ENCODE measurements at regions not wholly inside any gene's neighbourhood (a gene's known extent, or its start where the extent isn't known, plus 50 kb on each side); places are given as distances from the start of the nearest gene placed in this dataset.
"Not testable (repeated sequence)": the region's sequence is repeated elsewhere in the genome, so short reads cannot be mapped to it uniquely, and the experiment has no call there.

- not testable (repeated sequence) for H3K36me3 ChIP-seq, H3K27me3 ChIP-seq, H3K9me3 ChIP-seq, DNase-seq, H3K4me3 ChIP-seq
These were observed 164.5 kb downstream of the RPLP1 start for GRCh38 chr15:69617144-69617543.

GRCh38 chr15:69623392-69624154 lies 171.0 kb downstream of the RPLP1 start:
- Histone ChIP-seq H3K4me3 (no peak overlapping the region), H3K9me3 (0 out of 2 replicates have a peak, but pooled peaks cover 2% of the 10 kb centered on the region), H3K27me3 (peaks cover 3% of the 10 kb centered on the region; the same call in 1 of the 2 replicates), H3K36me3 (no peaks in the 10 kb centered on the region)
- DNase-seq: no peak

GRCh38 chr15:69624155-69624520 lies 171.5 kb downstream of the RPLP1 start:
- no peaks in the 10 kb centered on the region for H3K9me3 ChIP-seq
- H3K4me3 ChIP-seq: no peak overlapping the region
- no peaks in the 10 kb centered on the region for H3K36me3 ChIP-seq
- no peak for DNase-seq
- peaks cover 1% of the 10 kb centered on the region; the same call in 1 of the 2 replicates for H3K27me3 ChIP-seq

GRCh38 chr15:69624816-69625215 lies 172.2 kb downstream of the RPLP1 start:
- Histone ChIP-seq H3K27me3 (no peaks in the 10 kb centered on the region), H3K36me3 (no peaks in the 10 kb centered on the region), H3K9me3 (no peaks in the 10 kb centered on the region), H3K4me3 (no peak overlapping the region)
- no peak for DNase-seq

GRCh38 chr15:69625328-69625727 lies 172.7 kb downstream of the RPLP1 start:
- DNase-seq: no peak
- Histone ChIP-seq H3K27me3 (no peaks in the 10 kb centered on the region), H3K4me3 (no peak overlapping the region), H3K9me3 (no peaks in the 10 kb centered on the region), H3K36me3 (no peaks in the 10 kb centered on the region)

- H3K36me3 ChIP-seq: no peaks in the 10 kb centered on the region
- H3K27me3 ChIP-seq: no peaks in the 10 kb centered on the region
- no peak for DNase-seq
- H3K4me3 ChIP-seq: no peak overlapping the region
- H3K9me3 ChIP-seq: no peaks in the 10 kb centered on the region
These were observed 173.8 kb downstream of the RPLP1 start for GRCh38 chr15:69626095-69627066.

- no peak for DNase-seq
- H3K9me3 ChIP-seq: no peaks in the 10 kb centered on the region
- no peak overlapping the region for H3K4me3 ChIP-seq
- no peaks in the 10 kb centered on the region for H3K36me3 ChIP-seq
- H3K27me3 ChIP-seq: peaks cover 11% of the 10 kb centered on the region; the same call in 1 of the 2 replicates
These were observed 175.0 kb downstream of the RPLP1 start for GRCh38 chr15:69627548-69628158.

GRCh38 chr15:69628256-69629093 lies 175.9 kb downstream of the RPLP1 start:
- no peak for DNase-seq
- peaks cover 17% of the 10 kb centered on the region for H3K27me3 ChIP-seq
- no peaks in the 10 kb centered on the region for H3K36me3 ChIP-seq
- H3K9me3 ChIP-seq: peaks cover 3% of the 10 kb centered on the region
- H3K4me3 ChIP-seq: no peak overlapping the region

GRCh38 chr15:69629631-69630161 lies 177.1 kb downstream of the RPLP1 start:
- no peaks in the 10 kb centered on the region for H3K36me3 ChIP-seq
- H3K9me3 ChIP-seq: peaks cover 10% of the 10 kb centered on the region
- no peak for DNase-seq
- H3K4me3 ChIP-seq: no peak overlapping the region
- H3K27me3 ChIP-seq: peaks cover 25% of the 10 kb centered on the region

- DNase-seq: no peak
- Histone ChIP-seq H3K27me3 (peaks cover 25% of the 10 kb centered on the region), H3K9me3 (peaks cover 10% of the 10 kb centered on the region), H3K4me3 (no peak overlapping the region), H3K36me3 (no peaks in the 10 kb centered on the region)
These were observed 178.4 kb downstream of the RPLP1 start for GRCh38 chr15:69631005-69631404.

GRCh38 chr15:69631978-69632377 lies 179.4 kb downstream of the RPLP1 start:
- no peak for DNase-seq
- Histone ChIP-seq H3K9me3 (peaks cover 10% of the 10 kb centered on the region), H3K36me3 (no peaks in the 10 kb centered on the region), H3K27me3 (peaks cover 25% of the 10 kb centered on the region), H3K4me3 (no peak overlapping the region)

GRCh38 chr15:69634860-69635259 lies 182.2 kb downstream of the RPLP1 start:
- H3K36me3 ChIP-seq: no peaks in the 10 kb centered on the region
- DNase-seq: no peak
- peaks cover 25% of the 10 kb centered on the region for H3K27me3 ChIP-seq
- H3K9me3 ChIP-seq: peaks cover 10% of the 10 kb centered on the region
- H3K4me3 ChIP-seq: no peak overlapping the region

- H3K9me3 ChIP-seq: peaks cover 14% of the 10 kb centered on the region
- H3K27me3 ChIP-seq: peaks cover 28% of the 10 kb centered on the region
- no peak overlapping the region for H3K4me3 ChIP-seq
- H3K36me3 ChIP-seq: no peaks in the 10 kb centered on the region
- no peak for DNase-seq
These were observed 183.7 kb downstream of the RPLP1 start for GRCh38 chr15:69636169-69636915.

- no peak for DNase-seq
- Histone ChIP-seq H3K9me3 (peaks cover 14% of the 10 kb centered on the region), H3K27me3 (peaks cover 17% of the 10 kb centered on the region), H3K36me3 (no peaks in the 10 kb centered on the region), H3K4me3 (no peak overlapping the region)
These were observed 185.2 kb downstream of the RPLP1 start for GRCh38 chr15:69637818-69638217.

GRCh38 chr15:69643476-69643875 lies 190.9 kb downstream of the RPLP1 start:
- DNase-seq: no peak
- H3K4me3 ChIP-seq: no peak overlapping the region
- peaks cover 2% of the 10 kb centered on the region for H3K27me3 ChIP-seq
- peaks cover 4% of the 10 kb centered on the region; the same call in 1 of the 2 replicates for H3K9me3 ChIP-seq
- no peaks in the 10 kb centered on the region for H3K36me3 ChIP-seq

All from MG63 (cell line).